NCI-H2029 treated with DMSO at 0.1 percent for 48 hours (cell line): ENCODE measurements at regions not wholly inside any gene's neighbourhood (a gene's known extent, or its start where the extent isn't known, plus 50 kb on each side); places are given as distances from the start of the nearest gene placed in this dataset.

Experiments used
- DNase-seq: peaks from one replicate; lab custom pipeline; 2025; lab: John Stamatoyannopoulos, UW

DNA sequence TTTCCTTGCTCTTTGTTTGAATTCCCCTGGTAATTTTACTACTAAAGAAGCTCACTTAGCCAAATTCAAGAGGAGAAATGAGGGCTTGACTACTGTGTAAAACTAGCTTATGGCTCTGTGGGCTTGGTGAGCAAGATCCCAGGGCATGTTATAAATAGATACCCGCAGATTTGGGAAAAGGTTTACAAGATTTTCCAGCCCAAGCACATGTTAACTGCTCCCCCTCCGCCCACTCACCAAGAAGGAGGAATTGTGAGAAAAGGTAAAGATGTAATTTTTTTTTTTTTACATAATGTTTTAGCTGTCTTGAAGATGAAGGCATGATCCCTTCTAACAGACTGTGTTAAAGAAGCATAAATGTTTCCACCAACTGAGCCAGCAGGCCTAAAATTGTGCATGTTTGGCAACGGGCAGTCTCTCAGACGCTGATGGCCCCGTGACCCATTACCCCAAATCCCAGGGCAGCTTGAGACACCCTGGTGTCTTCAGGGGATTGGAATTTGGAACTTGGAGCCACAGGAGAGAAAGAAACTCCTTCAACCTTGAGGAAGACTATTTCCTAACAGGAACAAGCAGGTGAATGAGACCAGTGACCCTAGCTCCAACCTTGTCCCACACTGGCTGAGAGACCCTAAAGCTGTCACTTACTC, 429.8 kb upstream of the CELF2 start:
- no peak for DNase-seq

DNA sequence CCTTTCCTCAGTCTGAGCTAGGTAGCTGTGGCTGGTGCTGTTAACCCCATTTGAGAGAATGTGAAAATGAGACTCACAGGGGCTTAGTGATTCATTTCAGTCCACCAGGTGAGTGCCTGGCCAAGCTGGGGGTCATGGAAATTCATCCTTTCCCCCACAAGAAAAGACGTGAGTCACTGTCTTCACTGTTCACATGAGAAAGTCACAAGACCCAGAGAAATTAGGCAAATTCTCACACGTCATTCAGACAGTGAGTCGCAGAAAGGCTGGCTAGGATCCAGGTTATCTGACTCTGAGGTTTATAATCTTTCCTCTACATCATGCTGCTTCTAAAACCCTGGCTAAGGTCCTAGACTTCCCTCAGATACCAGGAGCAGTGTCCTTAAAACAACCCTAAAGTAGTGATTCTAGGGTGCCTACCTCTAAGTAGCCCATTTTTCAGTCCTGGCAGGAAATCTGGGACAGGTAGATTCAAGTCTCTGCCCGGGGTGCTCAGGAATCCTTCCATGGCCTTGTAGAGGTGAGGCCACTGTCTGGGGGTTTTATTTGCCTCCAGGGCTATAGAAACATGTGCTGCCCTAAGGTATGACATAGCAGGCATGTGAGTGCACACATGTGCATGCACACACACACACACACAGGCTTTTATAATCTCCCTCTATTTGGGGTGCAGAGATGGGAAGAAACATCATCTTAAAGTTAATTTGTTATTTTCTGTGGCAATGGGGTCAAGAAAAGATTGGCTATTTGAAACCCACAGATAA, 427.9 kb upstream of the CELF2 start:
- no peak for DNase-seq

DNA sequence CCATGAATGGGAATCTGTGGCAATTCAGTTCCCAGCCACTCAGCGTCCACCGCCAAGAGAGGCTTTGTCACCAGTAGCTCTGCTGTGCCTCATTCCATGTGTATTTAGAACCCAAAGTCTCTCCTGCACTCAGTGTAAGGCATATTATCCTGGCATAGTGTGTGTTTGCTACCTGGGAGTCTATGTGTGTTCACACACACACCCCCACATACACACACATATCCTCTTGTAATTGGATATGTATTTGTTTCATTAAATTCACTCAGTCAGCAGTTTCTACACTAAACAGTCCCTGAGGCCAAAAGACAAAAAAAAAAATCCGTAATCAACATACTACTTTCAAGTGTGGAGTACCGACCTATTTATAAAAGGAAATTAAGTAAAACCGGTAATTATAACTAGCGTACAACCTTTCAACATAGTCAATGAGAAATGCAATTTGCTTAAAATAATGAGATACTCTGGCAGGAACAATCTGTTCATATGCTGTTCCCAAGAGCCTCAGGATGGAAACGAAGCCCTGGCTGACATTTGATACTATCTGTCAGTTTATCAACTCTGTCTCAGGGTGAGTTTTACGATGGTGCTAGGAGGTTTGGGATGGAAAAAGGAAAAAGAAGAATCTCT, 425.8 kb upstream of the CELF2 start:
- no peak for DNase-seq

DNA sequence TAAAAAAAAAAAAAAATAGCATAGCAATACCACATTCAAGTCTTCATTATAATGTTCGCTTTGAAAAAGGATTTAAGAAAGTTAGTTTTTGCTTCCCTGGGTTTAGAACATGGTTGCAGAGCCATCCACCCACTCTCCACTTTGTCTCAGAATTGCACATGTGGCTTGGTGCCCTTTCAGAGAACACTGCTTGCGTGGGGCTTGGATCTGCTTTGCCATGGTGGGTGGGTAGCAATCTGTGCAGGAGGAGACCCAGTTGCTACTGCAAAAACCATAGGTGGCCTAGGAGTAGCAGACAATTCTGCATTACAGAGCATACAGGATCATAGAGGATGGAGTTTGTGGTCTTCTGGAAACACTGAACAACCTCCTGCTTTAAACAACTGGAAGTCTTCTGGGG, 421.4 kb upstream of the CELF2 start:
- DNase-seq: no peak

DNA sequence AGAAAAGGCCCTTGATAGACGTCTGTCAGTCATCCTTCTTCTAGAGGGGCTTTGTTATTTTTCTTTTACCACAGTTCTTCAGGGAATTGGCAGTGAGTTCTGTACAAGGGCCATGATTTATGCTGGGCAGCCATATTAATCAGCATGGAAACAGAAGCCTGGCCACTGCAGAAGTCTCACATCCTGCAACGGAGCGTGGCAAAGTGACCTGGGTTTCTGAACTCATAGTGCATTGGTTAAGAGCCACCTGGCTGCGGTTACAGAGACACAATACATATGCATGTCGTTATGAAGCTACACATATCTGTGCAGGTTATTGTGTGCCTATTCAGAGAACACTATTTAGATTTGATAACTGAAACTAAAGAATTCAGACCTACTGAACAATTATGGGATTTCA, 419.4 kb upstream of the CELF2 start:
- DNase-seq: no peak

- no peak for DNase-seq
Measured at GRCh38 chr10:10600004-10600403, 417.7 kb upstream of the CELF2 start.

GRCh38 chr10:10605551-10606081, 412.1 kb upstream of the CELF2 start:
- DNase-seq: no peak

DNA sequence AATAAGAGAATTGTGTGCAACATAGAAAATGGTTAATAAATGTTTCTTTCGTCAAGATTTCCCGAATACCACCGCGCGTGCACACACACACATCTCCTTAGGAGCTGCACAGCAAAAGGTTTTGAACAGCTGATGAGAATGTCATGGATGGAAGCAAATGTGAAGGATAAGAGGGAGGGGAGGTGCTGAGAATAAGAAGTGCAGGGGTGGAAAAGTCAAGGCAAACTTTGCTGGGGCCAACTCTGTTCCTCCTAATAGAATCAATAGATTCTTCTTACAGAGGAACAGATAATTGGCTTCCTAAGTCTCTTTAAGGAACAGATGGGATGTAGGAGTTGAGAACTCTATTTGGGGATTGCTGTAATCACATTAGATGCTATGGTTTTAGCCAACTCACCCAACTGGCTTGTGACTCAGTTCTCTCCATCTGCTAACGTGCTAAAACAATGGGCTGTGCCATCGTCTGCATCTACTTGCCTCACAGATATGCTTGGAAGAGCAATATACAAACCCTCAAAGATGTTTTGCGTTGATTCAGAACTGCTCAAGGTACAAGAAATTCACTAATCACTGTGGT, 408.2 kb upstream of the CELF2 start:
- DNase-seq: no peak

DNA sequence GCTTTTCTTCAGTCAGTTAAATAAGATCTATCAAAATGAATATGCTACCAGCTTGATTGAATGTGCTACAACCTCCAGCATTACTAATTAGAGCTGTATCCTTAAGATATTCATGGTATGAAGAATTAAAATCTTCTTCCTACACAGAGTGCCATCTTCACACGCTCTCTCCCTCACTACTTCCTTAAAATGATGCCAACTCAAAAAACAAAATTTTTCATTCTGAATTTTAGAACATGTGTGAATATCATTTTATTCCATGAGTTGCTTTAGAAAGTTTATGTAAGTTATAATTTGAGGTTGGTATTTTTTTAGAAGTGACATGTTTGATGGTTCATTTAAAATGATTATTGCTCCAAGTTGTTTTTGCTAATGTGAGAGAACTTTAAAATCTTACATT, 407.5 kb upstream of the CELF2 start:
- no peak for DNase-seq

DNA sequence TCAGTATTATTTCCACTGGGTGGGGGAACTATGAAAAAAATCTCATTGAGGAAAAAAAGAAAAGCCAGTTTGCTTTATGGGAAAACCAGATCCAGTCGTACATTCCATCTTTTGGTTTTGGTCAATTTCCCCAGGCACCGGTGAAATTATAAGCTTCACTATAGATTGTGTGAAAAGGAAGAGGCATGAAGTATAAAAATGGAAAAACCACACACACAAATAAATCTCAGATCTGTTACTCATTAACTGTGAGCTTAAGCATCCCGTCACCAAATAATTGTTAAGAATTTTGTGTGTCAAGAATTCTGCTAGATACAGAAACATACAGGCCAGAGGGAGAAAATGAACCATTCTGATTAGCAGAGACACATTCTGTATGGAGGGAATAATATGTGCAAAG, 405.5 kb upstream of the CELF2 start:
- no peak for DNase-seq

GRCh38 chr10:10613656-10614244, 403.9 kb upstream of the CELF2 start:
- no peak for DNase-seq

DNA sequence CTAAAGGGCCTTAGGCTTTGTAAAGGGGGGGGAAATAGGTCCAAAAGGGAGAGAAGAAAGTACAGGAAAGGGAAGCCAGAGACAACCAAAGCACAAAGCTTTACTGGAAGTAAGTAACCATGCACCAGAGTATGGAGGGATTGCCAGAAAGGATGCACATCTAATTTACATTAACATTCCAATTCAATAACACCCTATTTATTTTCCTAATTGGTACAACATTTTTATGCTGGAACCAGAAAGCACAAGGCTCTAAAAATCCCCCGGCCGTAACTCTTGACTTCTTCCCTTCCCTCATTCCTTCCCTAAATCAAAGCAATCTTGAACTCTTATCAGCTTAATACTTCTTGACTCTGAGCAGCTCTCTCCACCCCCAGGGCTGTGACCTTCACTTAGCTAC, 400.0 kb upstream of the CELF2 start:
- no peak for DNase-seq

DNA sequence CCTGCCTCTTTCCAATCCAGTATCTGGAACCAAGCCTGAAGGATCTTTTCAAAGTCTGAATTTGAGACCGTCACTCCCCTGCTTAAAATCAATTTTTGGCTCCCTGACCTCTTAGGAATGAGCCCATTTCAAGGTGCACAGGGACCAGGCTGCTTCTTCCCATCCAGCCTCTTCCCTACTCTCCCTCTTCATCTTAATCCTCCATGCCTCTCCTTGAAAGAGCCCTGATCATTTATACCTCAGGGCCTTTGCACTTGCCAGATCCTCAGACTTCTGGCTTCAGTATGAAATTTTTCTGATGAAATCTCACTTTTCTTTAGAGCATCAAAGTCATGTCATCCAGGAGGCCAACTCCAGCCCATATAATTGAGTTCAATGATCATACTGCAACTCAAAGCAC, 399.5 kb upstream of the CELF2 start:
- DNase-seq: no peak

DNA sequence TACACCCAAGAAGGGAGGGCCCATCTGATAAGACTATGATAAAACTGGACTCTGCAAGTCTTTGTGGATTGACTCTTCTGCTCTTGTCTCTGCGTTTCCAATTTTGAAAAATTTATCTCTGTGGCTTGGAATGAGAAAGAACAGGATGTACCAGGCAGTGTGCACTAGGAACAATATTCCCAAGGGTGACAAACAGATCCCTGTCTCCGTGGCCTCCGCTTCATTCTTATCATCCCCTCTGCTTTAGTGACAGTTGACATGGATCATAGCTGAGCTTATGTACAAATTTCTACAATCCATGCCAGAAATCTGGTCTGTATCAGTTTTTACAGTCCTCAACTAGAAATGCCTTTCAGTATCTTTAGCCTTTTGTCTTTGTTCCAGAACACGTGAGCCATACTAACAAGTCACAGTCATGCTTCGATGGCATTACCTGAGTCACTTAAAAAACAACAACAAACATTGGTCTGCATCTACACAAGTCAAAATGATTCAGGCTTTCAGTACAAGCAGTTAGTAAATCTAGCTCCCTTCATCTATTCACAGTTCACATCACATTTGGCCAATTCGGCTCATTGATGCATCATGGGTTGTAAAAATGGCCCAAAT, 393.6 kb upstream of the CELF2 start:
- no peak for DNase-seq

- DNase-seq: no peak
Measured at GRCh38 chr10:10624567-10624962, 393.1 kb upstream of the CELF2 start.

DNA sequence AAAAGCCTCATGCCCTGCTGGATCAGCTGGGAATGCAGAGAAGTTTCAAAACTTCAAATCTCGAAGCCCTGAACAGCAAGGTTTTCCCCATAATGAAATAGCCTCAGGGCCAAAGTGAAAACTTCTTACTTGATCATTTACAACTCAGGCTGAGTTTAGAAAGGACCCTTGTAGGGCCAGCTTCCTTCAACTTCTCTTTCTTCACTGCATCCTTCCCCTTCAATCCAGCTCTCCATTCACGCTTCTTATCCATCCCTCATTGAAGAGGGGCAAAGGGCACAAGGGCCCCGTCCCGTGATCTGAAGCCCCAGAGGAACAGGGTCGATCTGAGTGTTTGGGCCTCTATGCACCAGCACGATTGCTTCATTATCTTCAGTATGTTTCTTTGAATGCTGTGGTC, 392.2 kb upstream of the CELF2 start:
- no peak for DNase-seq

- no peak for DNase-seq
Measured at GRCh38 chr10:10626734-10627133, 390.9 kb upstream of the CELF2 start.

- no peak for DNase-seq
Measured at GRCh38 chr10:10627414-10627813, 390.3 kb upstream of the CELF2 start.

GRCh38 chr10:10629512-10629911, 388.2 kb upstream of the CELF2 start:
- DNase-seq: no peak

GRCh38 chr10:10630281-10630680, 387.4 kb upstream of the CELF2 start:
- DNase-seq: no peak

DNA sequence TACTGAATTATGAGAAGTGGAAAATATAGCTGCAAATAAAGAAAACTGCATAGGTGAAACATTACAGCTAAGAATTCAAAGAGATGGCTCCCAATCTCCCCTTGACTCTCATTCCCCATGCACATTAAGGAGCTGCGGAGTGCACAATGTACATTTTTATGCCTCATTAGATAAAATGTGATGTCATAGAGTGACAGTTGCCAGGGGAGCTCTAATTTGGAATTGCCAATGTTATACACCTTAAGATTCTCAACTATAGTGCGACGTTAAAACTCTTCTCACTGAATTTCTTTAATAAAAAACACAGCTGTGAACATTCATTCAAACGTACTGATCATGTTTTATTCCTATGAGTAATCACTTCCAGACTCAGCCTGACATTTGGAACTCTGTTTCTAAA, 386.9 kb upstream of the CELF2 start:
- no peak for DNase-seq

DNA sequence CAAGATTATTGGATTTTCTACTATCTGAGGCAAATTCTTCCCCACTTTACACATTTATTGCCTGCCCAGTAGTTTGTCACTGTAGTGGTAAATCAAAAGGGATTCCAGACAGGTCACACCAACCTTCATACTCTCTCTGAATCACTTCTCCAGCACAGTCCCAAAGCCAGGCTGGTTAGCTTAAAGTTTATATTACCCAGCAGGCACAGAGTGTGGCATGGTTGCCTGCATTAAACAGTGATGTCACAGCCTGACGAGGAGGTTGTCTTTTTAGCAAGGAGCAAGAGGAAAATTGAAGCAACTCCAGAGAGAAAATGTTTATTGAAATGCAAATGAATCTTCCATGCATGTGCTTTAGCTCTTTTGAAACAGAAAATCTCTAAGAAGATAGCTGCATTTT, 375.5 kb upstream of the CELF2 start:
- no peak for DNase-seq
